ENCODE measurements at regions not wholly inside any gene's neighbourhood (a gene's known extent, or its start where the extent isn't known, plus 50 kb on each side); places are given as distances from the start of the nearest gene placed in this dataset.
"Not testable (repeated sequence)": the region's sequence is repeated elsewhere in the genome, so short reads cannot be mapped to it uniquely, and the experiment has no call there.

DNA sequence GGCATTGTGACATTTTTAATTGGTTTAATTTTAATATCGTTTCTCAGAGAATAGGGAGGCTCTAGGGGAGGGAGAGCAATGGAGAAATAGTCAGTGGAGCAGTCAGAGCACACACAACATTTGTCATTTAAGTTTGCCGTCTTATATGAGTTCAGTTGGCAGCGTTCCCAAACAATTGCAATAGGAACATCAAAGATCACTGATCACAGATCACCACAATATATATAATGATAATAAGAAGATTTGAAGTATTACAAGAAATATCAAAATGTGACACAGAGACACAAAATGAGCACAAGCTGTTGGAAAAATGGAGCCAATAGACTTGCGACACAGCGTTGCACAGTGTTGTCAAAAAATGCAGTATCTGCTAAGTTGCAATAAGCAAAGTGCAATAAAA is 303.7 kb downstream of the CDH19 start:
- no peak for DNase-seq (ENCODE audit: low read depth)

DNA sequence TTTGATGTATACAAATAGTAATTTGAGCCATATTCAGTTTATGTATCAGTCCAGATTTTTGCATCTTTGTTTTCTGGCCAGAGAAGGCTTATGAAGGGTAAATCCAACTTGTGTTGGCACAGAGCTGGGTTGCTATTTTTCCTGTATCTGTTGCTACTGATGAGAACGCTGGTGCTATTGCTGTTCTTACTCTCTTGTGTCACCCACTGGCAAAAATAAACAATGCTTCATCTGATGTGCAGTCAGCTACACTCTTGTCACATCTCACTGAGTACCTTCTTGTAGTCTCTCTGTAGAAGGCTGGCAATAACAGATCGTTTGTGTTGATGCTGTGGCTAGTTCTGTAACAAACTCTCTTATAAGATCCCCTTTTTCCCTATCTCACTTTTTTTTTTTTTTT is 323.4 kb downstream of the CDH19 start:
- peak; percentile 30 for DNase-seq (ENCODE audit: low read depth)

DNA sequence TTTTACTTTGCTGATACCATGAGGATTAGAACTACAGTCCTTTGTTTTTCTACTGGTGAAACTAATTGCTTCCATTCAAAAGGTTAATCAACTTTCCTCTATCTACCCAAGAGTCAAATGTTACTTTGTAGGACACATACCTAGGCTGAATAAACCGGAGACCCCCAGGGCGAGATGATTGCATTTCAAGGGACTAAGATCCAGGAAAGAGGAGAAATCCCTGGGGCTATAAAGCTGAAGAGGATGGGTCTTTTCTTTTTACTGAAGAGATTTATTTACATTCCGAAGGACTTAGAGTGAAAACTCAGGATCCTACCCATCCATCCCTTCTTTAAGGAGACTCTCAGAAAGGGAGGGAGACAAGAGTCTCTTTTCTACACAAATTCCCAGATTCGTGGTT is 331.9 kb downstream of the CDH19 start:
- DNase-seq (ENCODE audit: low read depth) = no peak

DNA sequence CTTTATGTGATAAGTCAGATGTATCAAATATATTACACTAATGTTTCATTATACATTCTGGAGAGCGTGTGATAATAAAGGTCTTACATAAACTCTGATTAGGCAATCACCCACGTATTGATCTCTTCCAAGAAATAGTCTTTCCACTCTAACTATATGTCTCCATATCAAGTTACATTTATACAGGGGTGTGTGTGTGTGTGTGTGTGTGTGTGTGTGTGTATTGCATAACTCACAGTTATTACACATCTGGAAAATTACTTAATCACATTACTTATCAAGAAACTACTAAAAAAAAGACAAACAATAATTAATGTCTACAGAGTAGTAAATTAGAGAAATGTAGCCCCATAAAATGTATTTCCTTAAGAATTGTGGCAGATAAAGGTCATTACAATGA is 339.8 kb downstream of the CDH19 start:
- DNase-seq (ENCODE audit: low read depth) = no peak

DNA sequence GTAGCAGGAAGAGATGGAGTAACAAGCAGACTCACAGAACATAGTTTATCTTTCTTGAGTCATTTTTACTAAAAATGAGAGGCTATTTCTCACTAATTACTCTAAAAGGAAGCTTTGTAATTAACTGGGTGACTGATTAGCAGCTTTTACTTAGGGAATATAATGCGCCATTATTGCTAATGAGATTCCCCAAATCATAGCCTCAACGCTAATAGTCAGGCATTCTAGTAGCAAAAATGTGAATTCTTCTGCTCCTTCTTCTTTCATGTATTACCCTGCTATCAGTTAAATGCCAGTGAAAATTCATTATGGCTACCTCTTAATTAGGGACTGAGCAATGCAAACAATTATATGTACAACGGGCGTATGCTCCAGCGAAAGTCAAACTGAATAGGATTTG is 349.8 kb downstream of the CDH19 start:
- no peak for DNase-seq (ENCODE audit: low read depth)

DNA sequence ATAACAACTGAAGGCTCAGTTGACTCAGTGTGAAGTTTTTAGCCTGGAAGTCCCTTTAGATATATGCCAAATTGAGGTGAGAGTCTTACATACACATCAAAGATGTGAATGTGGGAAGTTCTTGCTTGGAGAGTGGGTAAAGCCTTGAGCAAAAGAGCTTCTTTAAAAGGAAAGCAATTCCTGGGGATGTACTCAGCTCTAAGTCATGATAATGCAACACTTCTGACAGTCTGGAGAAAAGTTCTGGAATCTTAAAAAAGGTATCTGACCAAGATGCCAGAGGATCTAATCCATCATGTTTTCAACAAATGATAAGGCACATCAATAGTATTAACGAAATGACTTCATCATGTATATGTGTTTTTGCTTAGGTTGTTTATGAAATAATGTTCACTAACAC is 351.2 kb downstream of the CDH19 start:
- no peak for DNase-seq (ENCODE audit: low read depth)

DNA sequence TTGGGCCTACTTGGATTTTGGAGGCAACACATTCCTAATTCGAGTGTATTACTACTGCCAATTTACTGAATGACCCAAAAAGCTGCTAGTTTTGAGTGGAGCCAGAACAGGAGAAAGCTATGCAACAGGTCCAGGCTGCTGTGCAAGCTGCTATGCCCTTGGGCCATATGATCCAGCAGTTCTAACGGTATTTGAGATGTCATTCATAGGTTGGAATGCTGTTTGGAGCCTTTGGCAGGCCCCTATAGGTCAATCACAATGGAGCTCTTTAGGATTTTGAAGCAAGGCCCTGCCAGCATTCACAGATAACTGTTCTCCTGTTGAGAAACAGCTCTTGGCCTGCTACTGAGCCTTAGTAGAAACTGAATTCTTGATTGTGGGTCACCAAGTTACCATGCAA is 368.7 kb downstream of the CDH19 start:
- DNase-seq (ENCODE audit: low read depth) = no peak

DNA sequence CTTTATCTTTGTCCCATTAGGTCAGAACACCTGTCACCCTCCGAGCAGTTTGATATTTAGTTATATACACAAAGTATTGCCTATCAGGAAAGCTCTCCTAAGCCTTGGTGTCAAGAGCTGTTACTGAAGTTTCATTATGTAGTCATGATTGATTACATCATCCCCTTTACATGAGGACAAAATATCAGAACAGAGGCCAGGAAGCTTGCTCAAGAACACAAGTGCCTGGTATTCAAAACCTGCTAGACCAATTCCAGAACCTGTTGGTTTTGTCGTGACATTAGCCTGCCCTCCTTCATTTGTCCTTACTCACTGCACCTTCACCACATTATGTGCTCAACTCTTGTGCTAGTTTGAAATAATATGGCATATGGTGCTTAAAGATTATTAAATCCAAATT is 377.1 kb downstream of the CDH19 start:
- DNase-seq (ENCODE audit: low read depth) = no peak

DNA sequence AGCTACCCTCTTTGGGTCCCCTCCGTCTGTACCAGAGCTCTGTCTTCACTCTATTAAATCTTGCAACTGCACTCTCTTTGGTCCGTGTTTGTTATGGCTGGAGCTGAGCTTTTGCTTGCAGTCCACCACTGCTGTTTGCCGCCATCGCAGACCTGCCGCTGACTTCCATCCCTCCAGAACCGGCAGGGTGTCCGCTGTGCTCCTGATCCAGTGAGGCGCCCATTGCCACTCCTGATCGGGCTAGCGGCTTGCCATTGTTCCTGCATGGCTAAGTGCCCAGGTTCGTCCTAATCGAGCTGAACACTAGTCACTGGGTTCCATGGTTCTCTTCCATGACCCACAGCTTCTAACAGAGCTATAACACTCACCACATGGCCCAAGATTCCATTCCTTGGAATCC is 380.6 kb downstream of the CDH19 start:
- DNase-seq (ENCODE audit: low read depth) = not testable (repeated sequence)

DNA sequence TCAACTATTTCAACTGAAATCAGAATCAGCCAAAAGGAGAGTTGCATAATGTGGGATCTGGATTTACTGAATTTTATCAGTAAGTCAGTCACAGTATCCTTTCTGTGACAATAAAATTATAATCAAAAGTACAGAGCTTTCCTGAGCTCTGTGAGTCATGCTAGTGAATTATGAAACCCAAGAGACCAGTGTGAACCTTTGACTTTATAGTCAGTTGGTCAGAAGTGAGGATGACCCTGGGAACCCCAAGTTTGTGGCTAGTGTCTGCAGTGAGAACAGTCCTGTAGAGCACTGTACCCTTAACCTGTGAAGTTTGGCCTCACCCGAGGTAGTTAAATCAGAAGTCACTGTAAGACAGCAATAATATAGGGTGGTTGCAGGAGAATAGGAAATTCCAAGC is 381.7 kb downstream of the CDH19 start:
- peak; percentile 2 for DNase-seq (ENCODE audit: low read depth)

DNA sequence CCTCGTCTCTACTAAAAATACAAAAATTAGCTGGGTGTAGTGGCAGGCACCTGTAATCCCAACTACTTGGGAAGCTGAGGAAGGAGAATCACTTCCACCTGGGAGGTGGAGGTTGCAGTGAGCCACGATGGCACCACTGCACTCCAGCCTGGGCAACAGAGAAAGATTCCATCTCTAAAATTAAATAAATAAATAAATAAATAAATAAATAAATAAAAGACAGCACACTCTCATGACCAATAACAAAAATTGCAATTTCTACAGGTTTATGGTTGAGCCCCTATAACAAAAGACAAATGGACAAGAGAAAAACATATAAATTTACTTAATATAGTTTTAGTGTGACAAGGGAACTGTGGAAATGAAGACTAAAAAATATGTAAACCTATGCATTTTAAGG is 384.1 kb downstream of the CDH19 start:
- no peak for DNase-seq (ENCODE audit: low read depth)

DNA sequence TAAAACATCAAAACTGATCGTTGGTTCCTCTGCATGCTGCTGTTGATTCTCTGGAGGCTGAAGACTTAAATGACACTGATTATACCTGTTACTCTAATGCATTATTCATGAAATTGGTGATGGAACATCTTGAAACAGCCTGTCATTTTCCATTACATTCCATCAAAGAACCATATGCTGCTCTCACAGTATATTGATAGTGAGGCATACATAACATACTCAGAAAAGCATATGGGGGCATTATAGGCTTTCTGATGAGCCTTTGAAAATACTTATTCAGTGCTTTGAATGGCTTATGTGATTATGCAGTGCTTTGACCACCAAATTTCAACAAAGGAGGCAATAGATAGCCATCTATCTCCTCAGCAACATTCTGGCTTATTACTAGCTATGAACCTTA is 392.1 kb downstream of the CDH19 start:
- DNase-seq (ENCODE audit: low read depth) = no peak

DNA sequence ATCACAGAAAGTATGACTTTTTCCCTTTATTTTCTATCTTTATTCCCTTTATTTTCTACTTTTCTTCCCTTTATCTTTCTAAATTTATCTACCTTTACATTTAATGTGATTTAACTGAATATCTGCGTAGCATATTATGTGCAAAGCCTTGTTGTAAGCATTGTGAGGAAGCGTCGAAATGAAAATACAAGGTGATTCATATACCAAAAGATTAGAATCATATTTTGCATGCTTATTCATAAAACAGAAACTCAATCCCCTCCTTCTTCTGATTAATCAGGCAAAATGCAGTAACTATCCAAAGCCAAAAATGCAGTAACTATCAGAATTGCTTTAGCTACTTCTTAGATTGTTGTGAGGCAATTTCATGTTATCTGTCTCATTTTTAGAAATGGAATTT is 393.0 kb downstream of the CDH19 start:
- no peak for DNase-seq (ENCODE audit: low read depth)

DNA sequence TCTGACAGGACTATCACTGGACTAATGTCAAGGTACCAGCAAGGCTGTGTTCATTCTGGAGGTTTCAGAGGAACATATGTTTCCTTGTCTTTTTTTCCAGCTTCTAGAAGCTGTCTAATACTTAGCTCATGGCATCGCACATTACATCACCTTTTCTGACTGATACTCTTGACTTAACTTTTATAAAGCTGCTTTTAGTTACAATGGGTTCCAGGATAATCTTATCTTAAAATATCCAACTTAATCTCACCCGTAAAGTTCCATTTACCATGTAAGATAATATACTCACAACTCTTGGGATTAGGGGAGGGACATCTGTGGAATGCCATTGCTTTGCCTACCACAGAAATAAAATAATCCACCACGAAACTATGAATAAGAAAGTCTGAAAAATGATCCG is 394.2 kb downstream of the CDH19 start:
- DNase-seq (ENCODE audit: low read depth) = peak; percentile 18

DNA sequence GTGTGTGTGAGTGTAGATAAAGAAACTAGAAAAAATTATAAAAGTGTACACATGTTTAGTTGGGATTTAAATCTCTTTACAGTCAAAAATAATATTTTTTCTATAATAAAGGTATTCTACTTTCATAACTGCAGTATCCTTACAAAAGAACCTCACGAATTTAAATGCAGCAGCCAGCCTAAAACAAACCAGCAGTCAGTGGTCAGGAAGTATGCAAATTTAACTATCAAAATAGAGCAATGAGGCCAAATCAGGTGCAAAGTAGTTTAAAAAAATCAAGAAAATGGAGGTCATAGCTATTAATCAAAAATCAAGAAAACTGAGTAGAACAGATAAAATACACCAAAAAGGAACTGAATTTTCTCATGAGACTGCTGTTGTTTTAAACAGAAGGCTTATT is 407.1 kb downstream of the CDH19 start:
- DNase-seq (ENCODE audit: low read depth) = no peak

DNA sequence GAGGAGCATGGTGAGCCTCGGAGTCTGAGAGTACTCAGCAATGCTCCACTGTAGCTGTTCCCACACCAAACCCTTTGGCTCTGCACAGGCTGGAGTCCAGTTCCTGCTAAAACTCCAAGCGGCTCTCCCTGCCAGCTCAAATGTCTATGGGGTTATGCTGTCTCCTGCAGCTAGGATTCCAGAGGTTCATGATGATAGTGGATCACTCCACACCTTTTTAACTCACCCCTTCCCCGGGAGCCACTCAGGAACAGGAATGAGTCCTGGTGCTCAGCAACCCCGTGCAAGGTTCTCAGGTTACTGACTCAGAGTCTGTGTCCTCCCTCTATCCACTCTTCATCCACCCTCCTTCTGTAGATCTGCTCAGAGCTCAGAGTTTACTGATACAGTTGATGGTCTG is 410.0 kb downstream of the CDH19 start:
- DNase-seq (ENCODE audit: low read depth) = peak; percentile 3

DNA sequence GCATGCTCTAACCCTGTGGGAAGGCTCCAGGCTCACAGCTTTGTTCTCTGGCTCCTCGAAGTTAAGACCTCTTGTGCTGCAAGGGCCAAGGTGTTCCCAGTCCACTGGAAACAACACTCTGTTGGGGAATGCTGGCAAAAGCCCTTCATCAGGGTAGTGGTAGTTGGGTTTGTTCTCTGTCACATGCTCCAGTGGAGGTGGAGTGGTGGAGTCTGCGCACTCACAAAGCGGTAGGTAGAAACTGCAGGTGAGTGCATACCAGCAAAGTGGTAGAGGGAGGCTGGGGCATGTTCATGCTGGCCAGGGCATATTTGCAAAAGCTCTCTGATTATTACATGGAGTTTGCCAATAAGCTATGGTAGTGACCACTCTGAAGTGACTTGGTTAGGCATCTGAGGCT is 410.5 kb downstream of the CDH19 start:
- no peak for DNase-seq (ENCODE audit: low read depth)

DNA sequence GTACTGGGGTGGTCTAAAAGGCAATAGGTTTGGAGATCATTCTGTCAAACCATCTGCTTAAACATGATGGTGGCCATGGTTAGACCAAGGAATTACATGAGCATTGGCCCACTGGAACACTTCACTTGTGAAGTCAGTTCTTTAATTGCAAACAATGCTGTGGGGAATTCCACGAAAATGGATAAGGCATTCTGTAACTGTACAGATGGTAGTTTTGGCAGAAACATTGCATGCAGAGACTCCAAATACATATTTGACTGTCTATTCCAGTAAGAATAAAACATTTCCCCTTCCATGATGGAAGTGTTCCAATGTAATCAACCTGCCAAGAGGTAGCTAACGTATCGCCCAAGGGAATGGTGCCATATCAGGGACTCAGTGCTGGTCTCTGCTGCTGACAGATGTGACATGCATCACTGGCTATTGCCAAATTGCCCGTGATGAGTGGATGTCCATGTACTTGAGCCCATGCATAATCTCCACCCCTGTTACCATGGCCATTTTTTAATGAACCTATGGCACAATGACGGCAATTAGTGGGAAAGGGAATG is 417.9 kb downstream of the CDH7 start:
- peak; percentile 41 for DNase-seq (ENCODE audit: low read depth)

DNA sequence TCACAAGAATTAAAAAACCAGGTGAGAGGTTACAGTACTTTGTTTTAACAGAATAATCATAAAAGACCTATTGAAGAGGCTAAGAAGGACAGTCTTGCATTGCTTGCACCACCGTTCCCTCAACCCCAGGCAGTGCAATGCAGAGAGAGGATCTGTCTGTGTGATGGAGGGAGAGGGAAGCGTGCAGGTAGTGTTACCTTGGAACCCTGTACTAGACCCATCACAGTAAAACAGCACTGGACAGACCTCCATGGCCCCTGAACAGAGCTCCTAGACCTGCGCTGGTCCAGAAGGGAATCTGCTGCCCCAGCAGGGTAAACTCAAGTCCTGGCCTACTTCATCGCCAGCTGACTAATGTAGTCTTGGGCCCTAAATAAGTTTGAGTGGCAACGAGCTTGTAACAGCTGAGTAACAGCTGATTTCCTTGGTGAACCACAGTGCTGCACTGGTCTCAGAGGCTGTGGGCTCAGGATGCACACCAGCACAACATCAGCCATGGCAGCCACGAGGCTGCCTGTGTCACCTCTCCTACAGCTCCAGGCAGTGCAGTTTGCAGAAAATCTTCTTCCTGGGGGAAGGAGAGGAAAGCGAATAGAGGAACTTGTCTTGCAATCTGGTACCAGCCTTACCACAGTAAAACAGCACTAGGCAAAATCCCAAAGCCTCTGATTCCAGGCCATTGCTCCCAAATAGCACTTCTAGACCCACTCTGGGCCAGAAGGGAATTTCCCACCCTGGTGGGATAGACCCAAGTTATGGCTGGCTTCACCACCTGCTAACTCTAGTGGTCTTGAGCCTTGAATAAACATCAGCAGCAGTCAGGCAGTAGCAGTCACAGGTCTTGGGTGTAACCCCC is 417.2 kb downstream of the CDH7 start:
- DNase-seq (ENCODE audit: low read depth) = peak; percentile 85

DNA sequence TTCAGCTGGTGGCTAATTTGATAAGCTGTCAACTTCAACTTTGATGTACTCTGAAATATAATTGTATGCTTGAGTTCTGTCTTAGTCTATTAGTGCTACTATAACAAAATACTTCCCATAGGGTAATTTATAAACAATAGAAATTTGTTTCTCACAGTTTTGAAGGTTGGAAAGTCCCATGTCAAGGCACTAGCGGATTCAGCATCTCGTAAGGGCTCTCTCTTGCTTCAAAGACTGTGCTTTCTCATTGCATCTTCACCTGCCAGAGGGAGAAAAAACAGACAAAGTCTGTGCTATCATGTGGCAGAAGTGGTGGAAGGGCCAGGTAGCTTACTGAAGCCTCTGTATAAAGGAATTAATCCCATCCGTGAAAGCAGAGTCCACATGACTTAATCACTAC is 409.2 kb downstream of the CDH7 start:
- no peak for DNase-seq (ENCODE audit: low read depth)

DNA sequence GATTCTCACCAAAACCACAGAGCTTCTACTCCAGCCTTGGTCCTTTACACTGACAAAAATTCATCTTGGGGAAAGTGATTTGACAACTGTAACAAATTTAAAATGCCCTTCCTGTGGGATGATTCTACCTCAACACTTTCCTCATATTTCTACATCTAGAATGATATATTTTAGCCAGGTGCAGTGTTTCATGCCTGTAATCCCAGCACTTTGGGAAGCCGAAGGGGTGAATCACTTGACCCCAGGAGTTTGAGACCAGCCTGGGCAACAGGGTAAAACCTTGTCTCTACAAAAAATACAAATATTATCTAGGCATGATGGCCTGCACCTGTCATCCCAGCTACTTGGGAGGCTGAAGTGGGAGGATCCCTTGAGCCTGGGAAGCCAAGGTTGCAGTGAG is 408.6 kb downstream of the CDH7 start:
- peak; percentile 34 for DNase-seq (ENCODE audit: low read depth)

DNA sequence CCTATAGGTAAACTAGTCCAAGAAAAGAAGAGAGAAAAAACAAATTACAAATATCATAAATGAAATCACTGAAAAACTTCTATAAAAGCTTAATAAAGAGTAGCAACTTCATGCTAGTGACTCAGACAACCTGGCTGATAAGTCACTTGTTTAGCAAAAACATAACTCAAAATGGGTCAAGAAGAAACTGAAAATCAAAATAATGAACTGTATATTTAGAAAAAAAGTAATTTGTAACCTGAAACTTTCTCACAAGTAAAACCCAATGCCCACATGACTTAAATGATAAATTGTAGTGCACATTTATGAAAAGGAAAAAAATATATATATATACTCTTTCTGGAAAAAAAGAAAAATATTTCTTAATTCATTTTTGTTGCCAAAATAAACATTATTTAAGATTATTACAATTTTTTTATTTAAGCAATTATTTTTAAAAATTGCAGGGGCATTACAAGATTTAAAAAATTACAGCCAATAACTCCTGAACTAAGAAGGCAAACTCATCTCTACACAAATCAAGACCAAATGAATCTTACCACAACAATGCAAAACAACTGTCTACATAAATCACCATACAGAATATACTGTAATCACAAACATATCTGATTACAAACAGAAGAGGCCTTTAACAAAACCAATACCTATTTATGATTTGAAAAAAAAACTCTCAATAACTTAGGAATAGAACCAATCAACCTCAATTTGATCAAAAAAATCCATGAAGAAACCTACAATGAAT is 406.3 kb downstream of the CDH7 start:
- DNase-seq (ENCODE audit: low read depth) = no peak

DNA sequence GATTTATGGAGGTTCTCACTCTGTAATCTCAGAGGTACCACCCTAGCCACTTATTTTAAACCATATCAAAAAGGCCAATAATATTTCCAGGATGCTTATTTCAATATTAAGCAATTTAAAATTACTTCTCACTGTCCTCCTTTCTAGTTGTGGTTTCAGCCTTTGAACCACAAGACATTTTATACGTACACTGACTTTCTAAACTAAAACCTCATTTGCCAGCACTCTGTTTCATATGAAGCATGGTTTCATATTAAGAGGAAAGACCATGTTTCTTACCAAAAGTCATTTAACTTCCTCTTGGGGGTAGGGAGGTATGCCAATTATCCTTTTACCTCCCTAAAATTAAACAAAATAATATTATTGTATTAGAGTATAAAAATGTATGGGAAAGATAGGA is 399.8 kb downstream of the CDH7 start:
- no peak for DNase-seq (ENCODE audit: low read depth)
